Neuronal stem cell (in vitro differentiated cells): ENCODE measurements at regions not wholly inside any gene's neighbourhood (a gene's known extent, or its start where the extent isn't known, plus 50 kb on each side); places are given as distances from the start of the nearest gene placed in this dataset.

ENCODE experiments used
- DNase-seq: peaks from one replicate; pipeline ENCODE4 v3.0.0-alpha.2; 2013; ENCODE audit warnings: low spot score
- H2AFZ ChIP-seq: one replicate; pipeline ENCODE4 v1.6.1; 2013; ENCODE audit warnings: mild to moderate bottlenecking, low read length, inconsistent platforms
- H2AK5ac ChIP-seq: 2 replicates; pipeline ENCODE4 v1.6.1; 2013; ENCODE audit warnings: low read depth, mild to moderate bottlenecking, inconsistent platforms, low read length, moderate library complexity, mixed read lengths
- H2BK120ac ChIP-seq: 2 replicates; pipeline ENCODE4 v1.6.1; 2013; ENCODE audit warnings: low read depth, mild to moderate bottlenecking, inconsistent platforms, low read length, moderate library complexity, mixed read lengths
- H2BK12ac ChIP-seq: one replicate; pipeline ENCODE4 v1.6.1; 2013; ENCODE audit warnings: low read length, inconsistent platforms
- H2BK15ac ChIP-seq: 2 replicates; pipeline ENCODE4 v1.6.1; 2013; ENCODE audit warnings: mild to moderate bottlenecking, low read length, inconsistent platforms, mixed read lengths
- H2BK5ac ChIP-seq: one replicate; pipeline ENCODE4 v1.6.1; 2013; ENCODE audit warnings: inconsistent platforms, mild to moderate bottlenecking, low read length, moderate library complexity
- H3K14ac ChIP-seq: one replicate; pipeline ENCODE4 v1.6.1; 2013; ENCODE audit warnings: low read length, inconsistent platforms
- H3K18ac ChIP-seq: 2 replicates; pipeline ENCODE4 v1.6.1; 2013; ENCODE audit warnings: low read length, inconsistent platforms
- H3K23ac ChIP-seq: 2 replicates; pipeline ENCODE4 v1.6.1; 2013; ENCODE audit warnings: low read depth, mild to moderate bottlenecking, mixed read lengths, low read length, inconsistent platforms; ENCODE audit not compliant: poor library complexity
- H3K27ac ChIP-seq: replicated peaks from 3 replicates; pipeline ENCODE4 v1.5.1; 2013; ENCODE audit warnings: low read length, inconsistent platforms
- H3K27me3 ChIP-seq, 3 experiments: 2 replicates each; pipeline ENCODE4 v1.6.1; 2013; ENCODE audit warnings: low read length in 3 of 3, mild to moderate bottlenecking in 2 of 3, inconsistent platforms in 1 of 3, low read depth in 1 of 3, mixed read lengths in 1 of 3, moderate library complexity in 1 of 3; ENCODE audit not compliant: control insufficient read depth in 3 of 3, insufficient read depth in 3 of 3
- H3K36me3 ChIP-seq, 2 donors: replicated peaks in 1 of 2; 2 replicates each; pipeline ENCODE4 v1.6.1; 2013; ENCODE audit warnings: low read length in 2 of 2; ENCODE audit not compliant: control insufficient read depth in 2 of 2, insufficient read depth in 2 of 2
- H3K4ac ChIP-seq: 2 replicates; pipeline ENCODE4 v1.6.1; 2013; ENCODE audit warnings: inconsistent platforms, mild to moderate bottlenecking, low read length, moderate library complexity
- H3K4me1 ChIP-seq, 2 donors: 1 replicate in 1 of 2; 2 replicates in 1 of 2; pipeline ENCODE4 v1.6.1; 2013; ENCODE audit warnings: low read length in 2 of 2, low read depth in 1 of 2; ENCODE audit not compliant: control insufficient read depth in 2 of 2, insufficient read depth in 1 of 2
- H3K4me2 ChIP-seq: one replicate; pipeline ENCODE4 v1.6.1; 2013; ENCODE audit warnings: mild to moderate bottlenecking, low read length, inconsistent platforms; ENCODE audit not compliant: insufficient read depth, poor library complexity, severe bottlenecking
- H3K4me3 ChIP-seq, 2 donors: 2 replicates each; pipeline ENCODE4 v1.5.1; 2013; ENCODE audit warnings: low read length in 2 of 2, mild to moderate bottlenecking in 2 of 2, inconsistent platforms in 1 of 2, moderate library complexity in 1 of 2
- H3K79me1 ChIP-seq: one replicate; pipeline ENCODE4 v1.6.1; 2013; ENCODE audit warnings: low read depth, mild to moderate bottlenecking, inconsistent platforms, low read length, moderate library complexity
- H3K9ac ChIP-seq: one replicate; pipeline ENCODE4 v1.6.1; 2013; ENCODE audit warnings: mild to moderate bottlenecking, low read depth, low read length, inconsistent platforms; ENCODE audit not compliant: poor library complexity
- H3K9me3 ChIP-seq, 2 donors: replicated peaks in 1 of 2; 2 replicates each; pipeline versions ENCODE3 to v1.6.1; 2013; ENCODE audit warnings: low read length in 2 of 2, mild to moderate bottlenecking in 2 of 2, inconsistent platforms in 1 of 2, low read depth in 1 of 2, mixed read lengths in 1 of 2, moderate library complexity in 1 of 2; ENCODE audit not compliant: control insufficient read depth in 2 of 2, insufficient read depth in 1 of 2
- H4K8ac ChIP-seq: one replicate; pipeline ENCODE4 v1.6.1; 2013; ENCODE audit warnings: low read depth, mild to moderate bottlenecking, inconsistent platforms, low read length, moderate library complexity
- H4K91ac ChIP-seq: one replicate; pipeline ENCODE4 v1.6.1; 2013; ENCODE audit warnings: low read length, low read depth, mild to moderate bottlenecking, inconsistent platforms; ENCODE audit not compliant: poor library complexity
- WGBS, 2 donors: extraction: QIAGEN DNeasy Blood & Tissue Kit; methylation state at CpG; one replicate each; pipeline ENCODE4 v1.1.7; 2013; ENCODE audit warnings: missing lambda C conversion rate in 2 of 2, mixed read lengths in 1 of 2; ENCODE audit not compliant: insufficient read length in 2 of 2, insufficient replicate concordance in 1 of 2; ENCODE audit errors: extremely low coverage in 2 of 2; 5-methylcytosine and 5-hydroxymethylcytosine counted together

DNA sequence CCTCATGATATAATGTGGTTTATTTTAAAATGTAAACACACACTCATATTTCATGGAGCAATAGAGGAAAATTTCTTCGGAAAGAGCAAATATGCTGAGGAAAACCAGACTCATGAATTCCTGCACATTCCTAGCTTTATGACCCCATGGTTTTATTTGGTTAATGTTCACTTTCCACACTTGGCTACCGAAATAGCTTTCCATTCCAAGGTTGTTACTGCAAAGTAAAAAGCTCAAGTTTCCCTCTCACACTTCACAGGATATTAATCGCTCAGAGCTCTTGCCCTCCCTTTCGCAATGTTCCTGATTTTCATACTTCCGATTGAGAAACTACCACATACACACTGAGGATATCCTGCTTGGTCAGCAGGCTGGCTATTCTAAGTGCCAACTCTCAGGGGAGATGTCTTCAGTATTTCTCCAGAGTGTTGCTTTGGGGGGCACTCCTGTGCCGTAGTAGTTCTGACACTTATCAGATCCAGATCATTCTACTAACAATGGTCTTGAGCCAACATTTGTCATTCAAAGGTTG is 77.5 kb upstream of the STEAP1B start:
- H2BK5ac ChIP-seq, result no peak overlapping the region
- H3K79me1 ChIP-seq, result no peaks in the 10 kb centered on the region
- no peak overlapping the region for H3K18ac ChIP-seq
- H2BK120ac ChIP-seq, result no peak overlapping the region
- H3K9me3 ChIP-seq, result no peaks in the 10 kb centered on the region
- H3K27me3 ChIP-seq, result no peaks in the 10 kb centered on the region
- H4K91ac ChIP-seq, result no peak overlapping the region
- no peak overlapping the region for H3K14ac ChIP-seq
- H3K36me3 ChIP-seq, result no peaks in the 10 kb centered on the region
- DNase-seq, result no peak
- H2AFZ ChIP-seq, result no peak overlapping the region
- H3K4me1 ChIP-seq, result no peaks in the 10 kb centered on the region
- no peak overlapping the region for H3K27ac ChIP-seq
- no peak overlapping the region for H3K4me2 ChIP-seq
- no peak overlapping the region for H3K4ac ChIP-seq
- H3K9ac ChIP-seq, result no peak overlapping the region
- no peak overlapping the region for H2BK15ac ChIP-seq
- no peak overlapping the region for H3K23ac ChIP-seq
- H4K8ac ChIP-seq, result no peak overlapping the region
- no peak overlapping the region for H3K4me3 ChIP-seq
- no peak overlapping the region for H2AK5ac ChIP-seq
- H2BK12ac ChIP-seq, result no peak overlapping the region
- WGBS, 2 donors, result no CpG with 5 or more reads among the region's 6 CpGs

GRCh38 chr7:22576612-22577469 is 76.9 kb upstream of the STEAP1B start:
- no peak overlapping the region for H3K4me3 ChIP-seq
- WGBS, 2 donors, result no CpG with 5 or more reads among the region's 5 CpGs
- DNase-seq, result no peak
- no peak overlapping the region for H3K9ac ChIP-seq
- H3K79me1 ChIP-seq, result no peaks in the 10 kb centered on the region
- H2BK12ac ChIP-seq, result no peak overlapping the region
- no peak overlapping the region for H2BK5ac ChIP-seq
- H3K14ac ChIP-seq, result no peak overlapping the region
- no peaks in the 10 kb centered on the region for H3K36me3 ChIP-seq
- no peak overlapping the region for H3K23ac ChIP-seq
- no peak overlapping the region for H4K91ac ChIP-seq
- no peak overlapping the region for H2BK15ac ChIP-seq
- no peak overlapping the region for H2AK5ac ChIP-seq
- no peaks in the 10 kb centered on the region for H3K9me3 ChIP-seq
- no peak overlapping the region for H3K4ac ChIP-seq
- H4K8ac ChIP-seq, result no peak overlapping the region
- H3K4me1 ChIP-seq, result no peaks in the 10 kb centered on the region
- H3K18ac ChIP-seq, result no peak overlapping the region
- no peak overlapping the region for H2AFZ ChIP-seq
- no peak overlapping the region for H3K27ac ChIP-seq
- H2BK120ac ChIP-seq, result no peak overlapping the region
- H3K27me3 ChIP-seq, result no peaks in the 10 kb centered on the region
- no peak overlapping the region for H3K4me2 ChIP-seq

- H2AK5ac ChIP-seq, result no peak overlapping the region
- H3K4me3 ChIP-seq, result no peak overlapping the region
- WGBS, 2 donors, result no CpG with 5 or more reads among the region's 9 CpGs
- no peak overlapping the region for H2AFZ ChIP-seq
- no peak overlapping the region for H4K8ac ChIP-seq
- H2BK120ac ChIP-seq, result no peak overlapping the region
- H3K36me3 ChIP-seq, result no peaks in the 10 kb centered on the region
- H3K27me3 ChIP-seq, result no peaks in the 10 kb centered on the region
- no peak overlapping the region for H4K91ac ChIP-seq
- H3K4me2 ChIP-seq, result no peak overlapping the region
- no peaks in the 10 kb centered on the region for H3K9me3 ChIP-seq
- H3K4me1 ChIP-seq, result no peaks in the 10 kb centered on the region
- H3K9ac ChIP-seq, result no peak overlapping the region
- H3K4ac ChIP-seq, result no peak overlapping the region
- H3K79me1 ChIP-seq, result no peaks in the 10 kb centered on the region
- no peak overlapping the region for H2BK5ac ChIP-seq
- H3K23ac ChIP-seq, result no peak overlapping the region
- no peak overlapping the region for H2BK12ac ChIP-seq
- DNase-seq, result no peak
- no peak overlapping the region for H3K14ac ChIP-seq
- no peak overlapping the region for H3K27ac ChIP-seq
- H3K18ac ChIP-seq, result no peak overlapping the region
- H2BK15ac ChIP-seq, result no peak overlapping the region
Observed at GRCh38 chr7:22574754-22575520, 74.9 kb upstream of the STEAP1B start.

DNA sequence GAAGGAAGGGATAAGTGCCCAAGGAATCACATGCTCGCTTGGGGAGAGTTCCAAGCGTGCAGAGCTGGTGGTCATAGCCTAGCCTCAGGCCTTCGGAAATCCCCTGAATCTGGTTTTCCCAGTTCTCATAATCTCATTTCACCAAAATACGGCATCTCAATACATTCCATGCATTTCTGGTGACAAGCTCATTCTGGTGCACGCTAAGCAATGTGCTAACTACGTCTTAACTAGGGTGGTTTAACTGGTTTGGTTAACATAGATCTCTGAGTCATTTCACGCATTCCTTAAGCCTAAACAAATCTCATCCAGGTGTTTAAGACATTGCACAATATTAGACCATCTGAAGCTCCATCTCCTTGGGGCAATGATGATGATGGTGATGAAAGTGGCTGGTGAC is 72.9 kb upstream of the STEAP1B start:
- Histone ChIP-seq H4K91ac (no peak overlapping the region), H3K18ac (no peak overlapping the region), H3K4me3 (no peak overlapping the region), H2AFZ (no peak overlapping the region), H3K9me3 (no peaks in the 10 kb centered on the region), H3K27me3 (no peaks in the 10 kb centered on the region), H3K4me1 (no peaks in the 10 kb centered on the region), H3K27ac (no peak overlapping the region), H2BK120ac (no peak overlapping the region), H2BK5ac (no peak overlapping the region), H2BK12ac (no peak overlapping the region), H2BK15ac (no peak overlapping the region), H3K36me3 (no peaks in the 10 kb centered on the region), H3K14ac (no peak overlapping the region), H4K8ac (no peak overlapping the region), H3K79me1 (no peaks in the 10 kb centered on the region), H3K23ac (no peak overlapping the region), H3K4ac (no peak overlapping the region), H3K4me2 (no peak overlapping the region), H3K9ac (no peak overlapping the region), H2AK5ac (no peak overlapping the region)
- WGBS, 2 donors, result no CpG with 5 or more reads among the region's 7 CpGs
- DNase-seq, result no peak
